Hindlimb muscle (tissue), 1 donor: ENCODE measurements at regions not wholly inside any gene's neighbourhood (a gene's known extent, or its start where the extent isn't known, plus 50 kb on each side); places are given as distances from the start of the nearest gene placed in this dataset.
"Not testable (repeated sequence)": the region's sequence is repeated elsewhere in the genome, so short reads cannot be mapped to it uniquely, and the experiment has no call there.

Experiments used
- DNase-seq: peaks from one replicate; pipeline ENCODE4 v3.0.0-alpha.2; 2013

DNA sequence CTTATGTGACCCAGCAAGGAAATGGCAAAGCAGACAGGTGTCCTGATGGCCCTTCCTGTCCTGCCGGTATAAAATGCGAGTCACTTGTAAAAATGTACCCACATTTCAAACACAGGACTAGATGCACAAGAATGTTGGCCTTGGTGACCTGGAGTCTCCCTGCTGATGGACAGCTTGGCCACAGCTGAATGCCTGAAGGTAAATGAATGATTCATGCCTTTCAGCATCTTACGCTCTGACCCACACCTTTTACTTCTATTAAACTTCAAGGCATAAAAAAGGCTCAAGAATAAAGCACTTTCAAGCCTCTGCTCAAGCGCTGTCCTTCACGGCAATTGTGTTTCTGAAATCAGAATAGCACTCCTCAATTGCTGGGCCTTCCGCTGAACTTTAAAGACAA lies 228.0 kb upstream of the SLCO3A1 start:
- DNase-seq, result no peak

DNA sequence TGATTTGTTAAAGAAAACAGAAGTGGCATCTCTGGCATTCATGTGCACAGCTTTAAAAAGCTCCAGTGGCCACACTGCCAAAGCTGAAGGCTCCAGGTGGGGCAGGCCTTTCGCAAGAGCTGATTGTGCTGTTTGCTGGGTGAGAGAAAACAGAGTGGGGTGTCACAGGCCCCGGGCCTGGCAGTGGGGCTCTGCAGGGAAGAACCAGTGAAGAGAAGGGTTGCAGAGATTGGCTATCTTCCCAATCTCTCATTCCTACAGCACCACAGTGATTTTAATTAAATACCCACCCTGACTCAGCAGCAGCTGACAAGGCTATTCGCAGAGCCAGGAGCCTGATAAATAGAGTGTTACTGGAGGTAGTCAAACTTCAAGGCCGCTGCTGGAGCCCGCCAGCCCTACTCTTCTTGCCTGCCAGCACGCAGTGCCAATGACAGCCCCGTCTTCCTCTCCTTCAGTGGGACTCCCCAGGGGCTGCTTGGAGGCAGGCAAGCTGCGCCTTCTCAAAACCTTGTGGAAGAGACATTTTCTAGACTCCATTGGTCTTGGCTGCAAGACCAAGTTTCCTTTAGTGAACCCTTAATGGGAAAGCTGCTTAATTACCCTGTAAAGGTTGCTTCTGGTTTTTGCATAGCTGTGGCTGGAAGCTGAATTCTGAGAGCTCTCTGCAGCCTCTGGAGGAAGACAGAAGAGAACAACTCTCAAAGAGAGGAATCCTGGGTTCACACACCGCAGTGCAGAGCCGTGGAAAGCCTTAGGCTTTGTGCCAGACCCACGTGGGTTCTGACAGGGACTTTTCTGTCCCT lies 225.8 kb upstream of the SLCO3A1 start:
- DNase-seq, result peak; percentile 33

DNA sequence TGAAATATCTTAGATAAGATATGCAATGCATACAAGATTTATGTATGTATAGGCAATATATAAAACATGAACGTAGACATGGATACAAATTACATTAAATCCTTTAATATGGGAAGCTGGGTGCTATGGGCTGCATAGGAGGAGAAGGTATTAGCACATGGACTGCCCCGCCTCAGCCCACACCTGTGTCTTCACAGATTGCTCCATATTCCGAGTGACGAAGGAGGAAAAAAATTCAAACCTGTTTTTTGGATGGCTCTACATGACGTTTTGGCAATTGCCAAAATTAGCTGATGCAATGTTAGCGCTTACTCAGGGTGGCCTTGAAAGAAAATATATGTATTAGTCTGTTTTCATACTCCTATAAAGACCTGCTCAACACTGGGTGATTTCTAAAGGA lies 223.4 kb upstream of the SLCO3A1 start:
- DNase-seq, result no peak

DNA sequence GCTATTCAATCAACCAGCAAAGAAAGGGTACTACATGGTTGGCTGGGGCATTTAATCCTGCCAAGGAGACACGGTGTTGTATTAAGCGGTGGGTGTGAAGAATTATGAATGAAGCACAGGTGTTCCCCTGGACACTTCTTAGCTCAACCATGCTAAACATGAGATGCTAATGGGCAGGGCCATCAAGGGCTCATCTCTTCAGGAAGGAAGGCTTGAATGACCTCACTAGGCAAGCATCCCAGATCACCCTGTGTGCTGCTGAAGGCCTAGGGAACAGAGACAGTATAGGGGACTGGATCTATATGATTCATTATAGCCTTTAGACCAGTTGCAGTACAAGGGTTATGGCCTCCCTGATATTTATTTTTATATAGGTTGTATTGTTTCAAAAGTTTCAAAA lies 221.3 kb upstream of the SLCO3A1 start:
- DNase-seq, result no peak

DNA sequence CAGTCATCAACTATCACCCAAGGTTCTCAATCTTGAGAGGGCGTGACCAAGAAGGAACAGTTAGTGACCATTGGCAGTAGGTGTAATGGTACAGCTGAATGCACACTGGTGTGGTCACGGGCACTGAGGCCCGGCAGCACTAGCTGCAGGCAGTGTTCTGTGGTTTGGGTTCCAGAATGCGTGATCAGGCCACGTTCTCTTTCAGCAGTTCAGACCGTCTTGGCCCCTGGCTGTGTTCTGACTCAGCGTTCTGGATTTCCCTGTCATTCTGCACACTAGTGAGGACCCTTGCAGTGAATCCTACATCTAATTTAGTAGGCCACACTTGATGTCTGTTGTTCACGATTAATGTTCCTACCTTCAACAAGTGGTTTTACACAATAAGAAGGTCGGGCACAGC lies 220.5 kb upstream of the SLCO3A1 start:
- DNase-seq, result no peak

DNA sequence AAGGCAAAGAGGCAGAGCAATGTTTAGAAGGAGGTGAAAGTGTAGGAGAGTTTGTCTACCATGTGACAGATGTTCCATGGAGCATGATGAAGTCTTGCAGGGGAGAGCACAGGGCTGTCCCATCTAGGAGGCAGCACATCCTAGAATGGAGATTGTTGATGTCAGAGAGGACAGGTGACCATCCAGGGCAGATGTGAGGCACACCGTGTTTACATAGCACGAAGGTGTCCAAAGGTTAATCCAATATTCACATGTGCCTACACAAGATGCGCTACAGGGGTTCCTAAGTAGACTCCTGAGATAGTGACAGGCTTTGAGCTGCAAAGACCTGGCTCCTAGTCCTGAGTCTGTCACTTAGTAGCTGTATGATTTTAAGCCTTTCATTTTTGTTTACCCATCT lies 219.3 kb upstream of the SLCO3A1 start:
- no peak for DNase-seq

DNA sequence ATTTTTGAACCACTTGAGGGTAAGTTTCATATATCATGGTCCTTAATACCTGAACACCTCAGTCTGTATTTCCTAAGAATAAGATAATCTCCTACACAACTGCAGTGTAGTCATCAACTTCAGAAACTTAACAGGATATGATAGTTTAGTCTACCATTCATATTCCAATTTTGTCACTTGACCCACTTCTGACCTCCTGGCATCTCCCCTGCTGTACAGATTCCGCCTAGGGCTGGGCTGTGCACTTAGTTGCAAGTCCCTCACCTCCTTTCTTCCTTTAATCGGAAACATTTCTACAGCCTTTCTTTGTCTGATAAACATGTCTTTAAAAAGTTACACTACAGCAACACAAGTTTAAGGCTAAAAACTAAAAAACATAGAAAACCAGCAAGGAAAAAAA lies 218.4 kb upstream of the SLCO3A1 start:
- DNase-seq, result no peak

DNA sequence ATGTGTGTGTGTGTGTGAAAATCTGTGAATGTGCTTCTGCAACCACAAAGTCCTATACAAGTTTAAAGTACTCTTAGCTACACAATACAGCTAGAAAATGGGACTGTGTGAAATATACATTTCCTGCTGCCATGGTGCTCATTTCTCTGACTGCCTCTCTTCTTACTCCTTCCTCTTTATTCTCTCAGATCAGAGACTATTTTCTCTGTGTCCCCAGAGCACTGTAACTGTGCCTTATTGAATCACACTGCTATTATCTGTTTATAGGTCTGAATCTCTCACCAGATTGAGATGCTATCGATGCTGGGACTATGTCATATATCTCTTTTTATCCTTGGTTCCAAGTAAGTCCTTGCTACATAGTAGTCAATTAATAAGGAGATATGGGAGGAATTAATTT lies 217.9 kb upstream of the SLCO3A1 start:
- DNase-seq, result no peak

DNA sequence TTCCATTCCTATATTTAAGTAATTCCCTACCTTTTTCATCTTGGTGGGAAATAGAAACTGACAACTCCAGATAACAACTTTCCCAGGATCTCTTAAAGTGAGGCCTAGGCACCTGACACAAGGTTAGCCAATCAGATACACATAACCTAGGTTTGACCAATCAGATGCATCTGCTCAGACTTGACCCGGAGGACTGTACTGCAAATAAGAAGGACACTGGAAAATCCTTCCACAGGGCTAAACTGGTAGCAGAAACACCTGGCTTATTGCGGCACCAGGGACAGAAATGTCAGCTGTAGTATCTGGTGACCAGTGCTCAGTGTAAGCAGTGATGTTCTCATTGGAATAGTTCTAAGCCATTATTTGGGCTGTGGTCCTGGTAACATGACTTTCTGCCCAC lies 204.5 kb upstream of the SLCO3A1 start:
- DNase-seq, result no peak

DNA sequence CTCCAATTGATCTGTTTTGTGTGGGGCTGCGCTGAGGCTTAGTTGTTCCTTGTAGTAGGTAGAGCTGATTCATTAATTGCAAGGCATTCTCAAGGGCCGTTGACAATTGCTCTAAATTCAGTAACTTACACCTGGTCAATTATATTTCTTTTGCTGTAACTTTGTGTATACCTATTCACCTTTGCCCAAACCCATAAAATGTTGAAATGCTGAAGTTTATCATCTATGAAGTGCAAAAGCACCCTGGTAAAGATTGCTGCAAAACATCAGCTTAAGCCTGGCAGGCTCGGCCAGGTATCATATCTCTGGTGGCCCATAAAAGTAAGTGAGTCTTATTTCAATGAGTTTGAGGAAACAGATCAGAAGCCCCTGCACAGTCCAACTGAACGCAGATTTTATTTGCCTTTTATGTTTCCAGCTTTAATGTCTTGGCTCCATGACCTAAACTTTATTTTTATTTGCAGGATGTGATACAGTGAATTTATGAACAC lies 203.6 kb upstream of the SLCO3A1 start:
- DNase-seq, result no peak

DNA sequence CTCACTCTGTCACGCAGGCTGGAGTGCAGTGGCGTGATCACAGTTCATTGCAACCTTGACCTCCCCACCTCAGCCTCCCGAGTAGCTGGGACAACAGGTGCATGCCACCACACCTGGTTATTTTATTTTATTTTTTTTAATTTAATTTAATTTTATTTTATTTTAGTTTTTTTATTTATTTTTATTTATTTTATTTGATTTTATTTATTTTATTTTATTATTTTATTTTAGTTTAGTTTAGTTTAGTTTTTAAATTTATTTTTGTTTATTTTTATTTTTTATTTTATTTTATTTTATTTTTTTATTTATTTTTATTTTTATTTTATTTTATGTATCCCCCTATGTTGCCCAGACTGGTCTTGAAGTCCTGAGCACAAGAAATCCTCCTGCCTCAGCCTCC lies 202.3 kb upstream of the SLCO3A1 start:
- no peak for DNase-seq

DNA sequence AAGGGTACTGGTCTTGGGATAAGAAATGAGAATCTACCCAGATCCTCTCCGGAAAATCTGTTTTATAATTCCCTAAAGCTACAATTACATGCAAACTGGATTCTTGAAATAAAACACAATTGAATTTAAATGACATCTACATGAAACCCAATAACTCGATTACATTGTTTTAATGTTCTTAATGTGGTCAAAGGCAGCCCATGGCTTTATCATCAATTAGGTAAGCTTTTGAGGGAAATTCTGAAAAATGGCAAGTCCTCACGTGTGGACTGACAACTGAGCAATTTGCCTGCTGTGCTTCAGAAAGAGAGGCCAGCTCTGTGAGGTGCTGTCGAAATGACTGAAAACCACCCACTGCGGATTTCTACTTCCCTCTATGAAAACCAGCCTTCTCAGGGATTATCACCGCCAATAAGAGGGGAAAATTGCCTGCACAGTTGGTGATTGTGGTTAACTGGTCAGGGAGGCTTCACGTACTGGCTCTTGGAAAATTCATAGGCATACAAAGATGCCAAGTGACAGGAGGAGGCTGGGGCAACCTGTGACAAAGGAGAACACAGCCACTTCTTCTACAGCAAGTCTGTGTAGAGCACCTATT lies 200.8 kb upstream of the SLCO3A1 start:
- DNase-seq, result no peak

DNA sequence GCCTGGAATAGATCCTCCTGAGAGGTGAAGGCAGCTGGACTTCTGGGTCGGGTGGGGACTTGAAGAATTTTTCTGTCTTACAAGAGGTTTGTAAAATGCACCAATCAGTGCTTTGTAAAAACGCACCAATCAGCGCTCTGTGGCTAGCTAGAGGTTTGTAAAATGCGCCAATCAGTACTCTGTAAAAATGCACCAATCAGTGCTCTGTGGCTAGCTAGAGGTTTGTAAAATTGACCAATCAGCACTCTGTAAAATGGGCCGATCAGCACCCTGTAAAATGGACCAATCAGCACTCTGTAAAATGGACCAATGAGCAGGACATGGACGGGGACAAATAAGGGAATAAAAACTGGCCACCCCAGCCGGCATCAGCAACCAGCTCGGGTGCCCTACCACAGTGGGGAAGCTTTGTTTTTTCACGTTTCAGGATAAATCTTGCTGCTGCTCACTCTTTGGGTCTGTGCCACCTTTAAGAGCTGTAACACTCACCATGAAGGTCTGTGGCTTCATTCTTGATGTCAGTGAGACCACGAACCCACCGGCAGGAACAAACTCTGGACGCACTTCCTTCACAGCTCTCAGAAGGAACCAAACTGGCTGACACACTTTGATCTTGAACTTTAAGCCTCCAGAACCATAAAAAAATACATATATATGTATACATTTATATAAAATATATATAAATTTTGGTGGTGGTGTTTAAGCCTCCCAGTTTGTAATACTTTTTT lies 197.8 kb upstream of the SLCO3A1 start:
- not testable (repeated sequence) for DNase-seq

DNA sequence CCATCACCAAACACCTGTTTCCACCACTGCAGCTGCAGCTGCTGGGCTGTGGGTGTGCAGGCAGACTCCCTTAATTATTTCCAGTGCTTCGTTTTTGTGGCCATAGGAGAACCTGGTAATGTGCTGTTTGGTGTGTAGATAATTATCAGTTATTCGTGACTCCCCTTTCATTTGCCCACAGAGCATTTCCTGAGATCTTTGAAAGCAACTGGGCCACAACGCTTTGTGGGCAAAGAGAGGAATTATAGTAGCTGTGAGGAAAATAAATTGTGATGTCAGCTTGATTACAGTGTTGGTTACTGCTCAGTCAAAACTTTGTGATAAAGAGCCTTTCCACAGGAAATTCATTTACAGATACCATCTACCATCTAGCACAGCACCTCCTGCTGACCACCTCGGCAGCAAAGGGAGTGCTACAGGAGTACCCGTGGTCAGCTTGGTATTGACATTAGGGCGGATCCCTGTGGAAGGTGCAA lies 193.3 kb upstream of the SLCO3A1 start:
- DNase-seq, result no peak

DNA sequence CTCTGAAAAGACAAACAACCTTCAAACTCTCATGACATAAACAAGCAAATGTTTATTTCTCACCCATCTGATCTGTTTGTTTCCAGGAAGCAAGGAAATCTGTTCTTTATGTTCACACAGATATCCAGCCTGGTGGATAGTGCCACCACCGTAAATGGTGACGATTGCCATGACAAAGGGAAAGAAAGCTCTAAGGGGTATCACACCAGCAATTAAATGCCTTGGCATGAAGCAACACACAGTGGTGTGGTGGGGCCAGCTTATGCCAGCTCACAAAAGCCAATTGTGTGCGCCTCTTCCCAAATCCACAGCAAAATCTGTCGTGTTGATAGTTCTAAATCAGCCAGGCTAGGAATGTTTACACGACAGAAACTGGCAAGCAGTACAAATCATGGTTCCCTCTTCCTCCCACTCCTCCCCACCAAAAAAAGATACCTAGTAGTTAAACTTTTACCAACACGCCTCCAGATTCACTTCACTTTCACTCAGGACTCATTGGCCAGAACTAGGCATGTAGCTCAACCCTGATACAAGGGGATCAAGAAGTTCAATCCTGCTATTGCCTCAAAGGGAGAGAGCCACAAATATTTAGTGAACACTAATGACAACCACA lies 189.2 kb upstream of the SLCO3A1 start:
- no peak for DNase-seq

DNA sequence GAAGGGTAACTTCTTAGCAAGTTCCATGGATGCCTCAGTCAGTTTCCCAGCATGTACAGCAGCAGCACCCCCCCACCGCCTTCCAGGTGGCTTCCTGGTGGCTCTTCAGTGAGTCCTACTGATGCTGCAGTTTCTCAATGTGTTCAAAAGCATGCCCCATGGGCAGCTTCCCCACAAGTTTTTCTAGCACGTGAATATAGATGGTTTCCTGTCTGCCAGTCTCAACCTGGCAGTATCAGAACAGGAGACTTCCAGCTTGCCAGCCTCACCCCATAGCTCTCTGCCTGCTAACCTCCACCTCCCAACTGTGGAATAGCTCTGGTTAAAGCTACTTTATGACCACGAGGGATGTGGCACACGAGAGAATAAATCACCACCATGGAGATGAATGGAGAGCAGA lies 188.3 kb upstream of the SLCO3A1 start:
- DNase-seq, result no peak

DNA sequence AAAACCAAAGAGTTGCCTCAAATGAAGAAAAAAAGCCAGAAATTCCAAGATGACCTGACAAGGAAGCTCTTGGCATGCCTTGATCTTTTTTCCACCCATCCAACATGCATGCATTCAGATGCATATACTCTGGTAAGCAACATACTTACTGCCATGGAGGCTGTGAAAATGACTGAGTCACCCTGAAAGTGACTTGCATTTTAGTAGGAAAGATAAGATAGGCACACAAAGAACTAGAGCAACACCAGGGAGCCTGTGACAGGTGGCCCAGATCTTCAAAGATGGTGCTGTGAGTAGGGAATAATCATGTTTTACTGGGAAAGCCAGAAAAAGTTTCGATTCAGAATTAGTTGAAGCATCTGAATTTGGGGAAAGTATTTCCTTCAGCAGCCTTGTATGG lies 185.1 kb upstream of the SLCO3A1 start:
- DNase-seq, result no peak

DNA sequence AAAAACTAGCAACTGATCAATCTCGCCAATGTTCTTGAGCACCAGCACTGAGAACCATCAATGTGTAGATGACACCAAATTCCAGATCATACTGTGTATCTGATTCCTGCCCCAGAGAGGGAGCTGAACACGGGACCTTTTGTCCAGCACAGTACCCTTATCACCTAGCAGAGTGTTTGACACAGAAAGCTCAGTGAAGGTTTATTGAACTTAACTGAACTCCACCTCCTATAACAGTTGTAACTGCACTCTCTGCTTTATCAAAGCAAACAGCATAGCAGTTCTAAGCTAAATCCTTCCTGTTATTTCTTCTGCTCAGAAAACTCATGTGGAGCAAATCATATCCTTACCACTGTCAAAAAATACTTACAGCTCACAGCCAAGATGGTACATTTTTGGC lies 183.4 kb upstream of the SLCO3A1 start:
- no peak for DNase-seq

DNA sequence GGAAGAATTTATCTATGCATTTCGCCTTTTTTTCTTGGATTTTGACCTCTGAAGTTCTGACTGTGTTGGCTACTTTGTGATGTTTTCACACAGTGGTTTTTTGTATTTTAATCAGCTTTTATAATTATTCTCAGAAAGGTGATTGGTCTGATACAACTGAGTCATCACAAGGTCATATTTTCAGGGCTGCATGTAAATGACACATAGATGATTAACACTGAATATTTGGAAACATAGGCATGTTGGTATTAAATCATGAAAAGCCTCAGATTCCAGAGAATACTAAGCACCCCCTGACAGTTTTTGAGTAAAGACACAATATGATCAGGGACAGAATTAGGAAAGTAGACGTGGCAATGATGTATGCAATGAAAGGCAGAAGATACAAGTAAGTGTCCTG lies 175.5 kb upstream of the SLCO3A1 start:
- no peak for DNase-seq

DNA sequence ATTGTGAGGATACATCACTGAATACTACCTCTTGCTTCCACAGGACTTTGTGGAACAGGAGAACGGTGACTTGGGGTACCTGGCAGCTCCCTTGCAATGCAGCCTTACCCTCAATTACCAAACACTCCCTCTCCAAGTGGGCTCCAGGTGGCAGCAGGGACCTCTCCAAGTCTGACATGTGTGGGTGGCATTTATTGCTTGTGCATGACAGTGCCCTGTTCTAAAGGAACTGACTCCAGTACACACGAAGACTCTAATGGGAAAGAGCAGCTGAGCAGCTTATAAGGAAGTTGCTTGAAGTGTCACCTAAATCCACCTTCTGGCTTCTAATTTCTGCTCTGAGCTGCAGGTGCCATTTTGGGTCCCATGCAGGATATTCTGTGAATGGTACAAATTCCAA lies 174.1 kb upstream of the SLCO3A1 start:
- DNase-seq, result no peak

DNA sequence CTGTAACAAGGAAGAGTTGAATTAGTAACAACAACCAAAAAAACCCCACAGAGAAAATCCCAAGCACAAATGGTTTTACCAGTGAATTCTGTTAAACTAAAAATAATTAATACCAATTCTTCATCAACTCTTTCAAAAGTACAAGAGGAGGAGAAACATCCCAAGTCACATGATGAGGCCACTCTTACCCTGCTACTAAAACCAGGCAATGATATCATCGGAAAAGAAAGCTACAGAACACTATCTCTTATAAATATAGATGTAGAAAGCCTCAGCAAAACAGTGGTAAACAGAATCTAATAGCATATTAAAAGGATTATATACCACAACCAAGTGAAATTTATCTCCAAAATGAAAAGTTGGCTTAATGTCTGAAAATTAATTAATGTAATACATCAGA lies 168.1 kb upstream of the SLCO3A1 start:
- DNase-seq, result no peak

DNA sequence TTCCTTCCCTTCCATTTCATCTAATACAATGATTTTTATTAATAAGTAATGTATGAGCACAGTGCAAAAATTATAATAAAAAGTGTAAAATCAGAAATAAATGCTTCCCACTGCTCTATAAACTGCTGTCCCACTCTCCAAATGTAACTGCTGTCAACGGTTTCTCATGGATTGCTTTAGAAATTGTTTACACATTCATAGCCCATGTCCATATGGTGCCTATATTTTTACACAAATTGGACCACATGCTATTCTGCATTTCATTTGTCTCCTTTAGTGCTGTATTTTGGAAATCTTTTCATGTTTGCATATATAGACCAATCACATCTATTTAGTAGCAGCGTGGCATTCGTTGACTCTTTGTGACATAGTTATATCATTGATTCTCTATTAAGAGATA lies 164.7 kb upstream of the SLCO3A1 start:
- no peak for DNase-seq

DNA sequence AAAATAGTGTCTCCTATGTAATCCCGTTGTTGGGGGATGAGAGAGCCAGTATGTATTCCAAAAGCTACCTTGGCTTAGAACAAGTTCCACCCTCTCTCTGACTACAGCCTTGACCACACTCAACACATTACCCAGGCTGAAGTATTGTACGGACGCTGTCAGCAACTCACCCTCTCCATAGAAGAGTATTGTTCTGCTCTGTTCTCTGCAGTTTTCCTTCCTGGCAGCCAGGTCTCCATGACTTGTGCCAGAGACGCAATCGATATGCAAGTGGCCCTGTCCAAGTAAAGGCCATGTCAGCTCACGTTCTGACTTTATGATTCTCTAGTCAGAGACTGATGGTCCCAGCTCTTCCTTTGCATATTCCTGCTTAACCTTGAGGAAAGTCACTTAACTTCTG lies 164.1 kb upstream of the SLCO3A1 start:
- no peak for DNase-seq
